HG02571 (cell line): ENCODE measurements at regions not wholly inside any gene's neighbourhood (a gene's known extent, or its start where the extent isn't known, plus 50 kb on each side); places are given as distances from the start of the nearest gene placed in this dataset.
"Not testable (repeated sequence)": the region's sequence is repeated elsewhere in the genome, so short reads cannot be mapped to it uniquely, and the experiment has no call there.

Experiments used
- ATAC-seq: cut with Tn5 transposase; IDR thresholded peaks from one replicate; pipeline ENCODE4 v1.9.1; 2021; ENCODE audit warnings: mild to moderate bottlenecking, moderate library complexity; ENCODE audit not compliant: unreplicated experiment

- no peak for ATAC-seq
These were observed 975.4 kb downstream of the ZPLD1 start for GRCh38 chr3:103410231-103410630.

GRCh38 chr3:103421460-103421859, 986.6 kb downstream of the ZPLD1 start:
- no peak for ATAC-seq

GRCh38 chr3:103437883-103438282, 1003.1 kb downstream of the ZPLD1 start:
- ATAC-seq: no peak

GRCh38 chr3:103440539-103441203, 1005.9 kb downstream of the ZPLD1 start:
- ATAC-seq: peak; percentile 58

- ATAC-seq: no peak
These were observed 1012.3 kb downstream of the ZPLD1 start for GRCh38 chr3:103446953-103447629.

- ATAC-seq: no peak
These were observed 1018.3 kb downstream of the ZPLD1 start for GRCh38 chr3:103453152-103453551.

- no peak for ATAC-seq
These were observed 1025.0 kb downstream of the ZPLD1 start for GRCh38 chr3:103459815-103460214.

GRCh38 chr3:103470498-103470897, 1035.7 kb downstream of the ZPLD1 start:
- no peak for ATAC-seq

GRCh38 chr3:103494011-103494410, 1059.2 kb downstream of the ZPLD1 start:
- no peak for ATAC-seq

- ATAC-seq: no peak
These were observed 1059.7 kb downstream of the ZPLD1 start for GRCh38 chr3:103494512-103494911.

- ATAC-seq: no peak
These were observed 1060.4 kb downstream of the ZPLD1 start for GRCh38 chr3:103495186-103495585.

- ATAC-seq: no peak
These were observed 1064.5 kb downstream of the ZPLD1 start for GRCh38 chr3:103499132-103499900.

GRCh38 chr3:103499967-103500366, 1065.2 kb downstream of the ZPLD1 start:
- ATAC-seq: no peak

- no peak for ATAC-seq
These were observed 1075.9 kb downstream of the ZPLD1 start for GRCh38 chr3:103510760-103511159.

- ATAC-seq: no peak
These were observed 1077.1 kb downstream of the ZPLD1 start for GRCh38 chr3:103511891-103512290.

- no peak for ATAC-seq
These were observed 1077.8 kb downstream of the ZPLD1 start for GRCh38 chr3:103512595-103512994.

GRCh38 chr3:103513003-103513402, 1078.2 kb downstream of the ZPLD1 start:
- ATAC-seq: no peak

- no peak for ATAC-seq
These were observed 1080.3 kb downstream of the ZPLD1 start for GRCh38 chr3:103515116-103515515.

- ATAC-seq: no peak
These were observed 1082.1 kb downstream of the ZPLD1 start for GRCh38 chr3:103516950-103517349.

GRCh38 chr3:103531327-103531726, 1096.5 kb downstream of the ZPLD1 start:
- ATAC-seq: not testable (repeated sequence)

- ATAC-seq: no peak
These were observed 1098.2 kb downstream of the ZPLD1 start for GRCh38 chr3:103532986-103533385.

- ATAC-seq: no peak
These were observed 1119.6 kb downstream of the ZPLD1 start for GRCh38 chr3:103554451-103554850.
